ENCODE measurements at regions not wholly inside any gene's neighbourhood (a gene's known extent, or its start where the extent isn't known, plus 50 kb on each side); places are given as distances from the start of the nearest gene placed in this dataset.

DNA sequence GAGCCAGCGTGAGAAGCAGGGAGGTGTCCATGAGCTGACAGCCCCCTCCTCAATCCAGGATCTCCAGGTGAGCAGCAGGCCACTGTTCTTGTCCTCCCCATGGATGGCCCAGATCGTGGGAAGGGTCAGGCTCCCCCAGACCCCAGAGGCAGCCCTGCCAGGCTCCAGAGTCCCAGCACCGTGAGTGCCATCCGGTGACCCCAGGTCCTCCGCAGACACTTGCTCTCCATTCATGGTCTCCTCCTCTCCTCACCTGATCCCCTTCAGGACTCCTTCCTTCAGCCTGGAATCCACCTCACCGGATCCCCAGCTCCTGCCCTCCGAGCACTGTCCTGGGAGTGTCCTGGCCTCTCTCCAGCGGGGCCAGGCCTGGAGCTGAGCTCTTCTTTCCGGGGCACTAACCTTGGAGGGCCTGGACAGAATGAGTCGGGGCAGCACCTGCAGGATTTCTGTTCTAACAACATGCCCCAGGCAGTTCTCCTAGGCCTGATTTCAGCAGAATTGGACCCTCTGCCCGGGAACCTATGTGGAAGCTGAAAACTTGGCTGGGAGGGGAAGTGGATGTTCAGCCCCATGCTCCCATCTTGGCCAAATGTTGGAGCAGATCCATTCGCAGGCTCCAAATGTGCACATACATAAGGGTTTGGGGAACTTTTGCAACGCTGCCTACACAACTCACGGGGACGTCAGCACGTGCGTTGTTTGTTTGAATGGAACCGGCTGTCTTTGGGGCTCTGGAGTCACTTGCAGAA is 341.6 kb upstream of the SFSWAP start:
- TF ChIP-seq POLR2A (IDR thresholded peaks at IDR 0.05; ENCODE audit: low read depth, low read length), result no peak
- no peak for TF ChIP-seq TAF1 (IDR thresholded peaks at IDR 0.05; ENCODE audit: borderline replicate concordance, low read depth, low read length)
- no peak for TF ChIP-seq POLR2AphosphoS5 (IDR thresholded peaks at IDR 0.05; ENCODE audit: low read depth, low read length)

All from GM12892 (cell line).